ENCODE measurements at regions not wholly inside any gene's neighbourhood (a gene's known extent, or its start where the extent isn't known, plus 50 kb on each side); places are given as distances from the start of the nearest gene placed in this dataset.

DNA sequence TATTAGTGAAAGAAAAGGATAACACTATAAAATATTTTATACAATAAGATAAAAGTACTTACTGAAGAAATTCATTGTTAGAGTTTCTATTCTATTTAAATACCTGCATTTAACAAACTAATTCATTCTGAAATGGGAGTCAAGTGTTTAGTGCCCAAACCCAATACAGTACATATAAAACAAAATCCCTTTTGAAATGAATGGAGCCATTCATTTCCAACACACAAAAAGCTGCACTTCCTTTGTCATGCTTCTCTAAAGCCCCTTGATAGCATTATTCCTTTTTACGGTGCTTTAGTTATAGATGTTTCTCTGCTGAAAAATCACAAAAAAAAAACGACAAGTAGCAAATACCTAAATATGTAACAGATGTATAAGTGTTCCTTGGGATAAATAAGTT lies 596.3 kb downstream of the ZIC1 start:
- no peak for DNase-seq (ENCODE audit: low read depth, low spot score)
- peaks cover 3% of the 10 kb centered on the region for H3K9me3 Mint-ChIP-seq
- TF ChIP-seq, protein P1, sequence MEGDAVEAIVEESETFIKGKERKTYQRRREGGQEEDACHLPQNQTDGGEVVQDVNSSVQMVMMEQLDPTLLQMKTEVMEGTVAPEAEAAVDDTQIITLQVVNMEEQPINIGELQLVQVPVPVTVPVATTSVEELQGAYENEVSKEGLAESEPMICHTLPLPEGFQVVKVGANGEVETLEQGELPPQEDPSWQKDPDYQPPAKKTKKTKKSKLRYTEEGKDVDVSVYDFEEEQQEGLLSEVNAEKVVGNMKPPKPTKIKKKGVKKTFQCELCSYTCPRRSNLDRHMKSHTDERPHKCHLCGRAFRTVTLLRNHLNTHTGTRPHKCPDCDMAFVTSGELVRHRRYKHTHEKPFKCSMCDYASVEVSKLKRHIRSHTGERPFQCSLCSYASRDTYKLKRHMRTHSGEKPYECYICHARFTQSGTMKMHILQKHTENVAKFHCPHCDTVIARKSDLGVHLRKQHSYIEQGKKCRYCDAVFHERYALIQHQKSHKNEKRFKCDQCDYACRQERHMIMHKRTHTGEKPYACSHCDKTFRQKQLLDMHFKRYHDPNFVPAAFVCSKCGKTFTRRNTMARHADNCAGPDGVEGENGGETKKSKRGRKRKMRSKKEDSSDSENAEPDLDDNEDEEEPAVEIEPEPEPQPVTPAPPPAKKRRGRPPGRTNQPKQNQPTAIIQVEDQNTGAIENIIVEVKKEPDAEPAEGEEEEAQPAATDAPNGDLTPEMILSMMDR (conservative IDR thresholded peaks at IDR 0.05), result no peak
- peaks cover 3% of the 10 kb centered on the region for H3K36me3 Mint-ChIP-seq (ENCODE audit: low read depth)
- no peaks in the 10 kb centered on the region for H3K27me3 Mint-ChIP-seq (ENCODE audit: low read depth)
- no peak overlapping the region for H3K4me3 Mint-ChIP-seq
- H3K27ac Mint-ChIP-seq (ENCODE audit: unreplicated experiment), result no peak overlapping the region
- peaks cover 36% of the 10 kb centered on the region for H3K4me1 Mint-ChIP-seq

DNA sequence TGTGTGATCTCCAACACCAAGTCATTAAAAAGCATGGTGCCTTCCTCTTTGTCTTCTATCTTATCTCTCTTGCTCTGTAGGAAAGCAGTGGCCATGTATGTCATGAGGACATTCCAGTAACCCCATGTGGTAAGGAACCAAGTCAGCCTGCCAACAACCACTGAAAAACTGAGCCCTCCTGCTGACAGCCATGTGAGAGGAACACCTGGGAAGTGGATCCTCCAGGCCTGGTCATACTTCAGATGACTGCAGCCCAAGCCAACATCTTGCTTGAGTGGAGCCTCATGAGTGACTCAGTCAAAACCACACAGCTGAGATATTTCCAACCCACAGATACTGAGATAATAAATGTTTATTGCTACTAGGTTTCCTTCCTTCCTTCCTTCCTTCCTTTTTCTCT lies 597.3 kb downstream of the ZIC1 start:
- peaks cover 3% of the 10 kb centered on the region for H3K9me3 Mint-ChIP-seq
- DNase-seq (ENCODE audit: low read depth, low spot score), result no peak
- H3K36me3 Mint-ChIP-seq (ENCODE audit: low read depth), result peaks cover 3% of the 10 kb centered on the region
- TF ChIP-seq, protein P1 (conservative IDR thresholded peaks at IDR 0.05), result no peak
- no peaks in the 10 kb centered on the region for H3K27me3 Mint-ChIP-seq (ENCODE audit: low read depth)
- peaks cover 36% of the 10 kb centered on the region for H3K4me1 Mint-ChIP-seq
- H3K4me3 Mint-ChIP-seq, result no peak overlapping the region
- no peak overlapping the region for H3K27ac Mint-ChIP-seq (ENCODE audit: unreplicated experiment)

DNA sequence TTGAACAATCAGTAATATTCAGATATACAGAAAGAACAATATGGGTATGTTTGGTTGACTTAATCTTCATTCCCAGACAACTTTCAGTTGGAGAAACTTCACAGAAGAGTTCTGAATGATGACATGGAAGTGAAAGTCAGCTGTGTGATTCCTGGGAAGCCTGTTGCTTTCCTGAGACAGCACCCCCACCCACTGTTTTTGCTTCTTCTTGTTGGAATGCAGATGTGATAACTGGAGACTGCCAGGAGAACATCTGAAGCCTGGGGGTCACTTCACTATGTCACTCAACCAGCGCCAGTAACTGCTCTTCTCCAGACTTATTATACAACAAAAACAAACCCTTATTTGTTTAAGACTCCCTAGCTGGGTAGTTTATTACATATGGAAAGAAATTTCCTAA lies 599.4 kb downstream of the ZIC1 start:
- peaks cover 6% of the 10 kb centered on the region for H3K36me3 Mint-ChIP-seq (ENCODE audit: low read depth)

DNA sequence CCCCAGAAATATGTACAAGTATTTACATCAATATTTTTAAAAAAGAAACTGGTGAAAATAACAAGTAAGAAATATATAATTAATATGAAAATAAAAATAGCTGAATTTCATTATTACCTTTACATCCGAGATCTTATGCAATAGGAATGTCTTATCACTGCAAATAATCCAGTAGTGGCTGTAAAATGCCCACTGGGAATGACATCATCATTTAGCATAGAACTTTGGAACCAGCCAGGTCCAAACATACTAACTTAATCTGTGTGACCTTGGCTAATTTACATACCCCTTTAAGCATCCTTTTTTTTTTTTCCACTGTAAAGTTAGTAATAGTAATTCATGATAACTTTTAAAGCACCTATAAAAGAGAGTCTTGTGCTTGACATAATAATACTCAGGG lies 611.7 kb downstream of the ZIC1 start:
- no peak for DNase-seq (ENCODE audit: low read depth, low spot score)
- no peaks in the 10 kb centered on the region for H3K4me1 Mint-ChIP-seq
- peaks cover 15% of the 10 kb centered on the region for H3K9me3 Mint-ChIP-seq
- TF ChIP-seq, protein P1 (conservative IDR thresholded peaks at IDR 0.05), result no peak
- H3K27ac Mint-ChIP-seq (ENCODE audit: unreplicated experiment), result no peak overlapping the region
- H3K27me3 Mint-ChIP-seq (ENCODE audit: low read depth), result no peaks in the 10 kb centered on the region
- H3K36me3 Mint-ChIP-seq (ENCODE audit: low read depth), result peaks cover 16% of the 10 kb centered on the region
- H3K4me3 Mint-ChIP-seq, result no peak overlapping the region

More for the DNA sequence above, 599.4 kb downstream of the ZIC1 start:
- H3K27me3 Mint-ChIP-seq (ENCODE audit: low read depth), result no peaks in the 10 kb centered on the region
- TF ChIP-seq, protein P1 (conservative IDR thresholded peaks at IDR 0.05), result no peak
- no peak overlapping the region for H3K4me3 Mint-ChIP-seq
- H3K27ac Mint-ChIP-seq (ENCODE audit: unreplicated experiment), result no peak overlapping the region
- peaks cover 3% of the 10 kb centered on the region for H3K9me3 Mint-ChIP-seq
- no peak for DNase-seq (ENCODE audit: low read depth, low spot score)
- peaks cover 29% of the 10 kb centered on the region for H3K4me1 Mint-ChIP-seq

DNA sequence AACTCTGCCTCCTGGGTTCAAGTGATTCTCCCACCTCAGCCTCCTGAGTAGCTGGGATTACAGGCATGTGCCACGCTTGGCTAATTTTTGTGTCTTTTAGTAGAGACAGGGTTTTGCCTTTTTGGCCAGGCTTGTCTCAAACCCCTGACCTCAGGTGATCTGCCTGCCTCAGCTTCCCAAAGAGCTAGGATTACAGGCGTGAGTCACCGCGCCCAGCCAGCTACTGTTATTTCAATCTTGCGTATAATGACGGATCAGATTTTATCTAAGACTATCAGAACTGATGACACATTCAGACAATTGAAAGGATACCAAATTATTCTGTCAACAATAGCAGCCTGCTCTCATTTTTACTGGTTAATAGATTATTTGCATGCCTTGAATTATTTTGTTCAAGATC lies 612.2 kb downstream of the ZIC1 start:
- Mint-ChIP-seq H3K27ac (ENCODE audit: unreplicated experiment) (no peak overlapping the region), H3K27me3 (ENCODE audit: low read depth) (no peaks in the 10 kb centered on the region), H3K4me1 (no peaks in the 10 kb centered on the region), H3K36me3 (ENCODE audit: low read depth) (peaks cover 14% of the 10 kb centered on the region), H3K9me3 (peaks cover 15% of the 10 kb centered on the region), H3K4me3 (no peak overlapping the region)
- TF ChIP-seq, protein P1 (conservative IDR thresholded peaks at IDR 0.05), result no peak
- no peak for DNase-seq (ENCODE audit: low read depth, low spot score)

DNA sequence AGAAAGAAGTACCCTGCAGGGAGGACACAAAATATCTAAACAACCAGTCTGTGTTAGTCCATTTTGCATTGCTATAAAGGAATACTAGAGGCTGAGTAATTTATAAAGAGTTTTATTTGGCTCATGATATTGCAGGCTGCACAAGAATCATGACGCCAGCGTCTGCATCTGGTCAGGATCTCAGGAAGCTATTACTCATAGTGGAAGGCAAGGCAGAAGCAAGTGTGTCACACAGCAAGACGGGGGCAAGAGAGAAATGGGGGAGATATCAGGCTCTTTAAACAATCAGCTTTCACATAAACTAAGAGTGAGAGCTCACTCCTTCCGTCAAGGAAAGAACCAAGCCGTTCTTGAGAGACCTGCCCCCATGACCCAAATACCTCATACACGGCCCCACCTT lies 614.8 kb downstream of the ZIC1 start:
- no peak for DNase-seq (ENCODE audit: low read depth, low spot score)
- peaks cover 4% of the 10 kb centered on the region for H3K9me3 Mint-ChIP-seq
- H3K4me1 Mint-ChIP-seq, result no peaks in the 10 kb centered on the region
- no peaks in the 10 kb centered on the region for H3K27me3 Mint-ChIP-seq (ENCODE audit: low read depth)
- H3K4me3 Mint-ChIP-seq, result no peak overlapping the region
- TF ChIP-seq, protein P1 (conservative IDR thresholded peaks at IDR 0.05), result no peak
- H3K27ac Mint-ChIP-seq (ENCODE audit: unreplicated experiment), result no peak overlapping the region
- peaks cover 6% of the 10 kb centered on the region for H3K36me3 Mint-ChIP-seq (ENCODE audit: low read depth)

All from neural crest cell (in vitro differentiated cells).